Hematopoietic multipotent progenitor cell treated with erythropoietin and hydrocortisone succinate and interleukin-3 and kit ligand, for 4 days (in vitro differentiated cells): ENCODE measurements at regions not wholly inside any gene's neighbourhood (a gene's known extent, or its start where the extent isn't known, plus 50 kb on each side); places are given as distances from the start of the nearest gene placed in this dataset.
A peak's percentile ranks its signal among the peaks of the same experiment; 100 is the strongest.
"Not testable (repeated sequence)": the region's sequence is repeated elsewhere in the genome, so short reads cannot be mapped to it uniquely, and the experiment has no call there.

ENCODE experiments used
- DNase-seq: peaks from one replicate; pipeline ENCODE4 v3.0.0-alpha.2; 2015

DNA sequence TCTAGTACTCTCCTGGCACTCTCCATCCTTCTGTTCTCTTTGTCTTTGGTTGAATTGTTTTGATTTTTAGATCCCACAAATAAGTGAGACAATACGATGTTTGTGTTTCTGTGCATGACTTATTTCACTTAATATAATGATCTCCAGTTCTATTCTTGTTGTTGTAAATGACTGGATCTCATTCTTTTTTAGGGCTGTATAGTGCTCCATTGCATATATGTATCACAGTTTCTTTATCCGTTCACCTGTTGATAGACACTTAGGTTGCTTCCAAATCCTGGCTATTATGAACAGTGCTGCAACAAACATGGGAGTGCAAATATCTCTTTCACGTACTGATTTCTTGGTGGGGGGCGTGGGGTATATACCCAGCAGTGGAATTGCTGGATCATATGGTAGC lies 245.0 kb downstream of the ADCYAP1 start:
- DNase-seq = no peak

DNA sequence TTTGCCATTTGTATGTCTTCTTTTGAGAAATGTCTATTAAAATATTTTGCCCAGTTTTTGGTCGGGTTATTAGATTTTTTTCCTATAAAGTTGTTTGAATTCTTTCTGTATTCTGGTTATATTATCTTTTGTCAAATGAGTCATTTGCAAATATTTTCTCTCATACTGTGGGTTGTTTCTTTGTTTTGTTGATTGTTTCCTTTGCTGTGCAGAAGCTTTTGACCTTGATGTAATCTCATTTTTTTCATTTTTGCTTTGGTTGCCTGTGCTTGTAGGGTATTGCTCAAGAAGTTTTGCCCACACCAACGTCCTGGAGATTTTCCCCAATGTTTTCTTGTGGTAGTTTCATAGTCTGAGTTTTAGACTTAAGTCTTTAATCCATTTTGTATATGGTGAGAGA lies 245.7 kb downstream of the ADCYAP1 start:
- no peak for DNase-seq

DNA sequence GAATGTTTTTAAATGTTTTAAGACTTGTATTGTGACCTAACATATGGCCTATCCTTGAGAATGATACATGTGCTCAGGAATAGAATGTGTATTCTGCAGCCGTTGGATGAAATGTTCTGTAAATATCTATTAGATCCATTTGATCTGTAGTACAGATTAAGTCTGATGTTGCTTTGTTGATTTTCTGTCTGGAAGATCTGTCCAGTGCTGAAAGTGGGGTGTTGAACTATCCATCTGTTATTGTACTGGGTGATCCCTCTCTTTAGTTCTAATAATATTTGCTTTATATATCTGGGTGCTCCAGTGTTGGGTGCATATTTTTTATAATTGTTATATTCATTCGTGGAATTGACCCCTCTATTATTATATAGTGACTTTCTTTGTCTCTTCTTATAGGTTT lies 248.3 kb downstream of the ADCYAP1 start:
- not testable (repeated sequence) for DNase-seq

DNA sequence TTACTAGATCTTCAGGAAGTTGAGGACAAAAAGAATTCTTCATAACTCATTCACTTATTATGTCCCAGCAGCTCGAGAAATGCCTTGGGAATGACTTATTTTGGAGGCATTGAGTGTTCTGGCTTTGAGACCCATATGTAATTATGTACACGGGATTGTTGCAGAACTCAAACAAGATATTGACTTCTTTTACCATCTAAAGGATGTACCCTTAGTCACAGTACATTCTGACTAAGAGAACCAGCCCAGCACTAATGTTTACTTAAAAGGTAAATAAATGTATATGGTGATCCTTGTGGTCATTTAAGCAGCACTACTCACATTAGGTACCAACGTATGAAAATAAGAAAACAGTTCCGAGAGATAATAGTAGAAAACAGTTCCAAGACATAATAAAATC lies 268.9 kb downstream of the ADCYAP1 start:
- no peak for DNase-seq

DNA sequence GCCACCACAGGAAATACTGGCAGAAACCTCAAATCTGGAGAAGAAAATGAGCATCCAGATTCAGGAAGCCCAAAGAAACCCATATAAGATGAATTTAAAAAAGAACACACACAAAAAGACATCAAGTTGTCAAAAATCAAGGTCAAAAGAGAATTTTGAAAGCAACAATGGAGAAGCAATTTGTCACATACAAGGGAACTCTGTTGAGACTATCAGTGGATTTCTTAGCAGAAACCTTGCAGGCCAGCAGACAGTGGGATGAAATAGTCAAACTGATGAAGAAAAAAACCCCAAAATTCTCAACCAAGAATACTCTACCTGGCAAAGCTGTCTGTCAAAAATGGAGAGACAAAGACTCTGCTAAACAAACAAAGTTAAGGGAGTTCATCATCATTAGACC lies 272.6 kb downstream of the ADCYAP1 start:
- DNase-seq = no peak

DNA sequence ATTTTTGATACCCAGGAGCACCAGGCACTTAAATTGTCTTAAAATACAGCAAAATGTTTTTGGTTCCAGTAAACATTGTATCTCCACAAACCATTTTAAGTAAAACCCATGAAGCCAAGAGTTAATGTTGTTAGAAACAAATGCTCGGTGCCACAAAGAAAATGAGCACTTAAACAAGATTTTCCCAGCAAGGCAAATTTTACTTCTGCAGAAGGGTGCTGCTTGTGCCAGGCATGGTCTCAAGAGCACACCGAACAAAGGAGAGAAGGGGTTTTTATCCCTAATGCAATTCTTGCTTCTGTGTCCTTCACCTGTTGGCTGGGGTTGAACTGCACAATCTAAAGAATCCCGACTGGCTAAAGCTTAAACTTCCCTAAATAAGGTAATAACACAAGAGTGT lies 286.7 kb downstream of the ADCYAP1 start:
- DNase-seq = no peak

DNA sequence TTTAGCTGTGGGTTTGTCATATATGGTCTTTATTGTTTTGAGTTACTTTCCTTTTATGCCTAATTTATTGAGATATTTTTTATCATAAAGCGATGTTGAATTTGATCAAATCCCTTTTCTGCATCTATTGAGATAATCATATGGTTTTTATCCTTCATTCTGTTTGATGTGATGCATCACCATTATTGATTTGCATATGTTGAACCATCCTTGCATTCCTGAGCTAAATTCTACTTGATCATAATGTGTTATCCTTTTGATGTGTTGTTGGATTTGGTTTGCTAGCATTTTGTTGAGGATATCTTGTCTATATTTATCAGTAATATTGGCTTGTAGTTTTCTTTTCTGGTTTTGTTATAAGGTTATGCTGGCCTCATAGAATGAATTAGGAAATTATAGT lies 308.5 kb downstream of the ADCYAP1 start:
- DNase-seq = no peak

DNA sequence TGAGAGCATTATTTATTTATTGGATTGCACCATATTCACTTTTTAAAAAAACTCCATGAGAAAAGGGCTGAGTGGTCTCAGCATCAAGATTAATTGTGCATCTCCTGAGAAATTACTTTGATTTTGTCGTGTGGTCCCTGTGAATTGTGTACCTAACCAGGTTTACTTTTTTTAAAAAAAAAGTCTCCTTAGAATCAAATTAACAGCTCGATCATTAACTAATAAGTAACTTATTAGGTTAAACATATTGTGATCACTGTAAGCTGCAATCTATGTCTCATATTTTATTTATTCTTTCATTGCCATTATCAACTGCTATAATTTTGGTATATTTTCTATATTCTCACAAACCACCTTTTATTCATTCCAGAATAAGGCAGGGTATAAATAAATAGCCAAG lies 318.2 kb downstream of the ADCYAP1 start:
- DNase-seq = no peak

DNA sequence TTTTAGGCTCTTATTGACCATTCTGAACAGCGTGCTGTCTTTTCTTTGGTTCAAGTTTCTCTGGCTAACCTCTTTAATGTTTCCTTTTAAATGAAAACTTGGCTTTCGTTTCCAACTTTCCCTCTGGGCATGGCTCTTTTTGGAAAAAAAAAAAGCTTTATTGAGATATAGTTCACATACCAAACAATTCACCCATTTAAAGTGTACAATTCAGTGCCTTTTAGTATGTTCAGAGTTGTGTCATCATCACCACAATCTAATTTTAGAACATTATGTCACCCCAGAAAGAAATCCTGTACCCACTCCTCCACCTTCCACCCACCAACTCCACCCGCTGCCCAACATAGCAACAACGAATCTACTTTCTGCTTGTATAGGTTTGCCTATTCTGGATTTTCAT lies 322.4 kb downstream of the ADCYAP1 start:
- DNase-seq = no peak

DNA sequence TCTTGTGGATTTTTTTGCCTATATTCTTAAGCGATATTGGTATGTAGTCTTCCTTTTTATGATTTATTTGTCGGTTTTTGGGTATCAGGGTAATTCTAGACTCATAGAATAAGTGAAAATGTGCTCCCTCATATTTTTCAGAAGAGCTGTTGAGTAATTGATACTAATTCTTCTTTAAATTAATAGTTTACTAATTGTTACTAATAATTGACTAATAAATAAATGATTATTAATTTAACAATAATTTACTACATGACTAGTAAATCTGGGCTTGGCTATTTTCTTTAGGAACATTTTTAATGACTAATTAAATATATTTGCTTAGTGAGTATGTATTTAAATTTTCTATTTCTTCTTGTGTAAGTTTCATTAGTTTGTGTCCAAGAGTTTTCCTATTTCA lies 325.0 kb downstream of the ADCYAP1 start:
- no peak for DNase-seq

DNA sequence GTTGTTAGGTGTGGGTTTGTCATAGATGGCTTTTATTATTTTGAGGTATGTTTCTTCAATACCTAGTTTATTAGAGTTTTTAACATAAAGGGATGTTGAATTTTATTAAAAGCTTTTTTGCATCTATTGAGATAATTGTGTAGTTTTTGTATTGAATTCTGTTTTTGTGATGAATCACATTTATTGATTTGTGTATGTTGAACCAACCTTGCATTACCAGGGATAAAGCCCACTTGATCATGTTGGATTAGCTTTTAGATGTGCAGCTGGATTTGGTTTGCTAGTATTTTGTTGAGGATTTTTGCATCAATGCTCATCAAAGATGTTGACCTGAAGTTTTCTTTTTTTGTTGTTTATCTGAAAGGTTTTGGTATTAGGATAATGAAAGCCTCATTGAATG lies 328.2 kb downstream of the ADCYAP1 start:
- DNase-seq = no peak

DNA sequence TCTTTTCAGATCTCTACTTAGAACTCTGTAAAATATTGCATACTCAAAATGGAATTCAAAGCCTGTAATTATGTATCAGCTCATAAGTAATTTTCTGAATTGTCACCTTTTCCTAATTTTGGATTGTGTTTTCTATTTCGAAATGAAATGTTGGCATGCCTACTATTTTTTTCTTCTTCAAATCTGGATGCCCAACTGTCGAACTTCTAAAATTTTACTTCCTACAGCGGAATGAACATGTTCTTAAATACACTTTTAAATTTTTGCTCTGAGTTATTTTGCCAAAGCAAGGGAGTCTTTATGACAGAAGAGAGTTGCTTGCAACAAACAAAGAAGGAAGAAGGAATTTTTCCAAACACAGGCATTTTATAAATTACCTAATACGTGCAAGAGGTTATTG lies 336.0 kb downstream of the ADCYAP1 start:
- no peak for DNase-seq

DNA sequence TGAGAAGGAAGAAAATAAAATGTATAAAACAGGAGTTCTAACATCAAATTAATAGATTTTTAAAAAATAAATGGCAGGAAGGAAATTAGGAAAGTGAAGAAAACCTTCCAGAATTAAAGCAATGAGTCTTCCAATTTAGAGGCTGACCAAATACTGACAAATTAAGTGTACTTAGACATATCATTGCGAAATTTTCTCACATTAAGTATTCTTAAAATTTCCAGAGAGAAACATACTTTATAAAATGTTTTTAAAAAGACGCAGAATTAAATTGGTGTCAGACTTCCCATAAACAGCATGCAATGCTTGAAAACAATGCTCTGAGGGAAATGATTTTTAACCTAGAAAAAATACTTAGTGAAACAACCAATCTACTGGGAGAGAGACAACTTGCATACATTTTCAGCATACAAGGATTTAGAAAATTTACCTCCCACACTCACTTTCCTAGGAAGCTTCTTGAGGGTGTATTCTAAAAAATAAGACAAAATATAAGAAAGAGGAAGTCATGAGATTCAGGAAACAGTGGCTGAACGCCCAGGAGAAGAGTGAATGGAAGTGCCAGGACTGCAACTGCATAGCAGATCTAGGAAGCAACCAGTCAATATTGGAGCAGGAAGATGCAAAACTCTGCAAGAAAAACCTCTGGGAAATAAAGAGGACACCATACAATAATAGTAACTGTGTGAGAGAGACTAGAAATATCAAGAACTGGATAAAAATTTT lies 339.9 kb downstream of the ADCYAP1 start:
- DNase-seq = peak; percentile 17

DNA sequence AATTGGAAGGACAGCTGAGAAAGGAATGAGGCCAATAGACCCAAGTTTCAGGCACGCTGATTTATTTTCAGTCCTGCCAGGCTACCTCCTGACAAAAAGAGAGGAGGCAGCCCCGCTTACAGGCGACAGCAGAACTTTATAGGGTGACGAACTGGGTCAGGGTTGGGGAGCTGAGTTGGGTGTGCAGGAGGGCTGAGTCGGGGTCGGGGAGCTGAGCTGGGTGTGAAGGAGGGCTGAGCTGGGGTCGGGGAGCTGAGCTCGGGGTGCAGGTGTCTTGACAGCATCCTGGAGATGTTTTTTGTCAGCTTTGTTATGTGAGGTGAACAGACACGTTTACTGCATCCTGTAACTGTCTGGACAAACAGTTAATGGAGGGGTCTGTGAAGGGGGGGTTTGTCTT lies 342.2 kb downstream of the ADCYAP1 start:
- DNase-seq = no peak

DNA sequence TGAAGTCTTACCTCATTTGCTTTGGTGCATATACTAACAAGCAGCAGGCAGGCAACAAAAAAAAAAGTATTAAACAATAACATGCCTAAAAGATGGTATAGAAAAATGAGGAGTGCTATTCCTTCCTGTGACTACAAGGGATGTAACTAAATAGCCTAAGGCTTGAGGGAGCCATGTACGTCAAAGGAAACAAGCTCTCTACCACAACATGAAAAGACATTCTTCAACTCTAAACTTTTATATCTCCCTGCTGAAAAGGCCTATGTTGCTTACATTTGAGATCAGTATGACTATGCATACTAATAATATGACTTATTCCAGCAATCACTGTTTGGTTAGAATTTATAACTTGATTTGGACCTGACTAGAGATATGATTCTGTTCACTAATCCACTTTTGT lies 347.9 kb downstream of the ADCYAP1 start:
- no peak for DNase-seq

DNA sequence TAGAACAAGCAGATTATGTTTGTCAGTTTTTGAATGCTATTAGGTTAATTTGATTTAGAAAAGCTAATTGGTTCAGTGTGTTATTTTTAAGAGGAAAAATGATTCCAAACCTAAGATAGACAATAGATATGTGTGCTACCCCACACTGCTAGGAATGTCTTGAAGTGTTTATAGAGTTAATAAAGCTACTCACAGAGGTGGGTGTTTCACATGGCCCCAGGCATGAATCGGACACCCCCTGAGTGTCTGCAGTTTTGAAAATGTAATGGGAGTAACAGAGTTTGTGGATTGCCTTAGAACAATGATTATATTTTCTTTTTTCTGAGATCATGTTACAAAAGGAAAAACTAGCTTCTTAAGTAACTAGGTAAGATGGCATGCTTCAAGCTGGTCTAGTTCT lies 348.3 kb downstream of the ADCYAP1 start:
- DNase-seq = no peak

DNA sequence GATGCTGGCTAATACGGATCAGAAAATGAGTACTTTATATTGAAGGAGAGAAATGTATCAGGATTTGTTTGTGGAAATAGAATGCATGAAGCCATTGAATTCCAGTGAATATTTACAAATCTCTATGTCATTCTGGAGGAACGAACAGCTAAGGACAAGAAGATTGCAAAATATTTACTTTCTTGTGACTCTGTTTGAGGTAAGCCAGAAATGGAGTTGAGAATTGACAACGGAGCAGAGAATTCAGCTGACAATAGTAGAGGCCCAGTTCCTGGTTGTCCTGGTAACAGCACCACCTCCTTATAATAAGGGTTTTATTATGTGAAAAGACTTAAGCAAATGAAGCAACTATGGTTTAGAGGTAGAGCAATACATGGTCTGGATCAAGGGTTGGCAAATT lies 349.2 kb downstream of the ADCYAP1 start:
- no peak for DNase-seq

DNA sequence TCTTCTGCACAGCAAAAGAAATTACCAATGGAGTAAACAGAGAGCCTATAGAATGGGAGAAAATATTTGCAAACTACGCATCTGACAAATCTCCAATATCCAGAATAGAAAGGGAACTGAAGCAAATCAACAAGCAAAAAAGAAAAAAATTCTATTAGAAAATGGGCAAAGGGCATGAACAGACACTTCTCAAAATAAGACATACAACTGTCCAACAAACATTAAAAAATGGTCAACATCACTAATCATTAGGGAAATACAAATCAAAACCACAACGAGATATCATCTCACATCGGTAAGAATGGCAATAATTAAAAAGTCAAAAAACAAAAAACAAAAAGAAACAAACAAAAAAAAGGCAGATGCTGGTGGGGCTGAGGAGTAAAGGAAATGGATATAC lies 356.4 kb downstream of the ADCYAP1 start:
- DNase-seq = no peak

DNA sequence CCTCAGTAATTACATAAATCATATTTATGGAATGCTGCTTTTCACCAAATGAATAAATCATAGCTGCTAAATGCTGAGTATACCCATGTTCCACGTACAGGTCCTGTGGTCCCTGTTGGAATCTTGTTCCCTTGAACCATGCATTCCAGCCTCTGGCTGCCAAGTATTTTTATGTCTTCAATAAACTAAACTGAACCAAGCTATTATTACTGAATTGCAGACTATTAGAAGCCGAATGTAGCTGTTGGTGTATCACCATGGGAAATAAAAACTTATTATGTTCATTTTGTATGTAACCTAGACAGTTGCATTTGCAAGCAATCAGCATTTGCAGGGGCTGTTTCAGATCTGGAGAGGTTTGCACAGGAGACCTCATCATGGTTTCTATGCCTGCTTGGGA lies 362.4 kb downstream of the ADCYAP1 start:
- no peak for DNase-seq

DNA sequence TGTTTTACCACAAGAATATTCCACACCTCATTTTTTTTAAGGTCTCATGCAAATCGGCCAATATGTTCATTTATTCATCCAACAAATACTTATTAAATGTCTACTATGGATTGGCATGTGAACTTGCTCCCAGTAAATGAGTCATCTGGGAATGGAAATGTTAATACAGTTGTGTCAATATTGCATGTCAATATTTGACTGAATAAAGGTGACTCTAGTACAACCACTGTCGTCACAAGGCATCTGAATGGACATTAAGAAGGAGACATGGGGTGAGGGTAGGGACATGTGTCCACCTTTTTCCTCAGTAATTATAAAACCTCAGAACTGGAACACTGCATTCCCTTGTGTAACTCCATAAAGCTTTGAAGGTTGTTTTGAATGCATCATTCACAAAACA lies 365.4 kb downstream of the ADCYAP1 start:
- DNase-seq = no peak

DNA sequence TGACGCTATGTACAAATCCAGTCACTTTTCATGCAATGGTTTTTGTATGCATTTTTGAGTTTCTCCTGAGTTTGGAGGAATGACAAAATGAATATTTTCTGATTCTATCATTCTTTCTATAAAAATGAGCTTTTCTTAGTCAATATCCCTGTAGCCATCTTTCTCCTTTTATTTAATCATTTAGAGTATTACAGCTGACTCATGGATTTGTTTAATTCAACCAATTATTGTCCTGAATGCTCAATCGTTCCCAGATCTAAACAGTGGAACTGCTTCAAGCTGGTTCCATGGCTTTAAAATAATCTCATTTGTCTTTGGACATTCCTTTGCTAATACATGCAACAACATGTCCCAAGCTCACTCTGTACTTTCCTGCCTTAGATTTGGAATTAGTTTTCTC lies 368.8 kb downstream of the ADCYAP1 start:
- no peak for DNase-seq

DNA sequence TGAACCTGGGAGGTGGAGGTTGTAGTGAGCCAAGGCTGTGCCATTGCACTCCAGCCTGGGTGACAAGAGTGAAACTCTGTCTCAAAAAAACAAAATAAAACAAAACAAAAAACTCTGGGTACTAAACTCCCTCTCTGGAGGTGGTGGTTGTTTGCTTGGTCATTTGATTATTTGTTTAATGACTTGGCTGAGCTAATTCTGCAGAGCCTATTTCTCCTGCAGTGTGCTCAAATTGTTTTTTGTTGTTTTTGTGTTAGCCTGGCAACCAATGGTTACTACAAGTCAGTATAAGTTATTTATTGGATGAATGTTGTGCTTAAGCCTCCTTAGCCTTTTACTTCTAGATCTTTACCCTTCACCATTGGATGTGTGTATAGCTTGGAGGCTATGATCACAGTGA lies 387.5 kb downstream of the ADCYAP1 start:
- no peak for DNase-seq

DNA sequence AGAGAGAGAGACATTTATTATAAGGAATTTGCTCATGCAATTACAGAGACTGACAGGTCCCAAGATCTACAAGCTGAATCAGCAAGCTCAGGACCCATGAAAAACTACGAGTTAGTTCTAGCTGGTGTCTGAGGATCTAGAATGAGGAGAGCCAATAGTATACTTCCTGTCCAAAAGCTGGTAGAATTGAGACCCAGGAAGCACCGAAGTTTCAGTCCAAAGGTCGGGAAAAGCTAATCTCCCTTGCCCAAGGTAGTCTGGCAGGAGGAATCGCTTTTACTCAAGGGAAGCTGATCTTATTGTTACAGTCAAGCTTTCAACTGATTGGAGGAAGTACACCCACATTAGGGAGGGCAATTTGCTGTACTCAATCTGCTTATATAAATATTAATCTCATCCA lies 389.6 kb downstream of the ADCYAP1 start:
- DNase-seq = no peak

DNA sequence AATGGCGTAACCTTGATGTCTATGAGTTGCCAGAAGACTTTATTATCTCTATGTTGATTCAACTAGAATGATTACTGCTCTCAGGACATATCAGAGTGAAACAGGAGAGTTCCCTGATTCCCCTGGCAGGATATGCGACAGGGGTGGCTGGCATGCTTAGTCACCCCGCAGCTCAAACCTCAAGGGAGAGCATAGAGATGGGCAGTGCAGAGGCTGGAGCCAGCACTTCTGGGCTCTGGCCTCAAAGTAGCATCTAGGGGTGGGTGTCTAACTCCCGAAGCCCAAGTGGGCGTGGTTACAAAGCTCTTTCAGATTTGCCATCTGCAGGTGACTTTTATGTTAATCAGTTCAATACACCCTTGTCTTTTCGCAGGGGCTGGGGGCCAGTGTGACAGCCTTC lies 391.6 kb downstream of the ADCYAP1 start:
- DNase-seq = peak; percentile 20

DNA sequence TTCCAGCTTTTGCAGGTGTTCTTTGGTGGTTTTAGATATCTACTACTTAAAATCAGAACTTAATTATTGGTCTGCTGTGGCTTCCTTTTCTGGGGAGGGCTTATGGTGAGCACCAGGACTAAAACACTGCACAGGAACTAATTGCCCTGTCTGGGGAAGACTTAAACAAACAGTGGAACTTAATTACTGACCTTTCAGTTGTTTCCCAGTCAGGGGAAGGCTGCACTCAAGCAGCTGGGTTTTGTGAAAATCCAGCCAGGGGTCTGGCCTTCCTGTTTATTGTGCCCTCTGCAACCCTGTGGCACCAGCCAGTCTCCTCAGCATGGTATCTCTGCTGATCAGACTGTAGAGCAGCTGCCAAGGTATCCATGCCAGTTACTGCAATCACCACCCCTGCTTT lies 398.2 kb downstream of the ADCYAP1 start:
- DNase-seq = no peak
